ENCODE measurements at regions not wholly inside any gene's neighbourhood (a gene's known extent, or its start where the extent isn't known, plus 50 kb on each side); places are given as distances from the start of the nearest gene placed in this dataset.

DNA sequence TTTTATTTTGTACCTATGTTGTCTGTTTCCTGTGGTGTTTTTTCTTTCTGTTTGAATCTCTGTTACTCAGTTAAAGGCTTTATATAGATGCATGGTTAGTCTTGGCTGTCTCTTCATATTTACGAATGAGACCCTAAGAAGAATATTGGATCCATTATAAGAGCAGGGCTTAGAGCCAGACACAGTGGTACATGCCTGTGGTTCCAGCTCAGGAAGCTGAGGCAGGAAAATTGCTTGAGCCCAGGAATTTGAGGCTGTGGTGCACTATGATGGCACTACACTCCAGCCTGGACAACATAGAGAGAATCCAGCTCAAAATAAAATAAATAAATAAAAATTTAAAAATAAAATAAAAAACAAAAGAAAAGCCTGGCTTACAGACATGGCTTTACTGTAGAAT, 211.1 kb downstream of the SOD2 start:
- no peak for DNase-seq (ENCODE audit: low read depth, low spot score)

DNA sequence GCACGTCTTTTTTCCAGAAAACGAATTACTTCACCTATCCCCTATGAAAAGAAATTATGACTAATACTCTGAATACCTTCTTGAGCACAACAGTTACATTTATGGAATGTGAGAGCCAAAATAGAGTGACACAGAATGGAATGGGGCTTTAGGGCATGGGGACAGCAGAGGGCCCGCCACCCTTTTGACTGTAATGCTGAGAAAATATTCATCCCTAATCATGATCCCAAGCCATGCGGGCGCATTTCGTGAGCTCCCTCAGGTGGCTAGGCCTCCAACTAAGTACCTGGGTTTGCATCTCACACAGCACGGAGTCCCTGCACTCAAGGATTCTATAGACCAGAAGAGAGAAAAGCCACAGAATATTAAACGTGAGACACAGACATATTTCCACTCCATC, 212.6 kb downstream of the SOD2 start:
- DNase-seq (ENCODE audit: low read depth, low spot score), result no peak

DNA sequence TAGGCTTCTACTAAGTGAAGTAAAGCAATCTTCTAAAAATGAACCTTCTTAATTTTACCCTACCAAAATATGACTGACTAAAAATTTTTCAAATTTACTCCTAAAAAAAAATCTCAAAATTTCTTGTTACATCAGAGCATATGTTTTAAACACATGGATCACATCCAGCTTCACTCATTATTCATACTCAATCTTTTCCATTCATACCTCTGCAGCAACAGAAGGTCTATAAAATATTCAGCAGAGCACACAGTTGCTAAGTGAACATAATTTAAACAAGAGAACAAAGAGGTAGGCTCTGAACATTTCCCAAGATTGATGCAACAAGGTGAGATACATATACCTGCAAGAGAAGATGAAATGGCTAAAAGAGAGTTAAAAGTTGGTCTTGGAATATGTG, 213.9 kb downstream of the SOD2 start:
- no peak for DNase-seq (ENCODE audit: low read depth, low spot score)

DNA sequence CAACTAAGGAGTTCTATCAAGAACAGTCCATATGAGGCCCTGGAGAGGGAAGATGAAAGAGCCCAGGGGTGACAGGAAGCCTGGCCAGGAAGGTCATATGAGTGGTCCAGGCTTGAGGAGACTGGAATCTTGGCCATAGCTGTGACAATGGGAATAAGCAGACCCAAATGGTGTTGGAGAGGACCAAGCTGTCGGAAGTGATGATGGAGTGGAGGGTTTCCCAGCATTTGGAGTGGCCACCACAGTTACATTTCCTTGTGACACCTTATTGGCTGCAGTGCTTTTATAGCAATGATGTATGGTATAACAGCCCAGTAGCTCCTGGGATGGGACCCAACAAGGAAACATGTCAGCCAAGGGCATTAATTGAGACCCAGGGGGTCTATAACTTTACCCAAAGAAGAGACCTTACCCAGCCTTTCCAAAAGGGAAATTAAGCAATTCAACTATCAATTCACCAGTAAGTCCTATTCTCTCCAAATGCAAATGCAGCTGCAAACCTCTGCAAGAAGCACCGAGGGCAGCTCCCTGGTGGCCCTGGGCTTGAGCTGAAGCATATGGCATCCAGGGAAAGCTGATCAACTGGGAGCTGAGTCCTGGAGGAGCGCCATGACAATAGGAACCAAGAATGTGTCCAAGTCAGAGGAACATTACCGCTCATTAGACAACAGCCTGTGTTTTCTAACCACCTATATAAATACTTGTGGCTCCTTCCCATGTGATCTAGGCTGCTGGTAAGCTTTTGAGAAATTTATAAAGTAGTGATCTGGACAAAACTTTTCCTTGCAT, 219.4 kb downstream of the SOD2 start:
- DNase-seq (ENCODE audit: low read depth, low spot score), result no peak

DNA sequence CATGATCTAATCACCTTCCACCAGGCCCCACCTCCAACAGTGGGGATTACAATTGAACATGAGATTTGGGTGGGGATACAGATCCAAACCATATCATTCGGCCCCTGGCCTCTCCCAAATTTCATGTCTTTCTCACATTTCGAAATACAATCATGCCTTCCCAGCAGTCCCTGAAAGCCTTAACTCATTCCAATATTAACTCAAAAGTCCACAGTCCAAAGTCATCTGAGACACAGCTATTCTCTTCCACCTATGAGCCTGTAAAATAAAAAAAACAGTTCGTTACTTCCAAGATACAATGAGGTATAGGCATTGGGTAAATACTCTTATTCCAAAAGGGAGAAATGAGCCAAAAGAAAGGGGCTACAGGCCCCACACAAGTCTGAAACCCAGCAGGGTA, 222.6 kb downstream of the SOD2 start:
- DNase-seq (ENCODE audit: low read depth, low spot score), result no peak

DNA sequence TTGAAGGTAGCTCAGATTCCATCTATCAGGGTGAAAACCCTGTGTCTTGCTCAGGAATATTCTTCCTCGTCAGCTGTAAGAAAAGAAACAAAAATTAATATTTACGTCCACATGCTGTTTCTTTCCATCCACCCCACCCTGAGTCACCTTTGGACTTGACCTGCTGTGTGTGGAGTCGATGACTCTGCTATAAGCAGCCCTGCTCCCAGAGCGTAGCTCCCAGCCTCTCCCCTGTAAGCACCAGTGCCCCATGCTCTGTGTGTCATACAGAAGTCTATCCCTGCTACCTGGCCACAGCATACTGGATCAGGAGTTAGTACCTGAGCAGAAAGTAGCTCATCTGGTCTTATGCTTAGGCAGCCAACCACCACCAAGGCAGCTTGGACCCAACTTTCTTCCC, 223.6 kb downstream of the SOD2 start:
- no peak for DNase-seq (ENCODE audit: low read depth, low spot score)

DNA sequence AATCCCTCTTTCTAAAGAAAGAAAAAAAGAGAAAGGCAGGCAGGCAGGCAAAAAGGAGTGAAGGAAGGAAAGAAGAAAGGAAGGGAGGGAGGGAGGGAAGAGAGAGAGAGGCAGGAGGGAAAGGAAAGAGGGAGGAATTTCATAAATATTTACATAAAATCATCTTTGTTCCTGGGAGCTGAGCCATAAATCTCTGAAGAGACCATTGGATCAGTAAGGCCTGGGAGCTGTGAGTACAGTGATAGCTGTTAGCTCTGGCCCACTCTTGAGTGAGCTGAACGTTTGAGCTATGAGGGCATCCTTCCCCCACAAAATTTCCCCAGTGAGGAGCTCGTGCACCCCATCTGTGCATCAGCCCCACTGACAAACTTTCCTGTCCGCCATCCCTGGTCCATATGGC, 224.0 kb downstream of the SOD2 start:
- no peak for DNase-seq (ENCODE audit: low read depth, low spot score)

DNA sequence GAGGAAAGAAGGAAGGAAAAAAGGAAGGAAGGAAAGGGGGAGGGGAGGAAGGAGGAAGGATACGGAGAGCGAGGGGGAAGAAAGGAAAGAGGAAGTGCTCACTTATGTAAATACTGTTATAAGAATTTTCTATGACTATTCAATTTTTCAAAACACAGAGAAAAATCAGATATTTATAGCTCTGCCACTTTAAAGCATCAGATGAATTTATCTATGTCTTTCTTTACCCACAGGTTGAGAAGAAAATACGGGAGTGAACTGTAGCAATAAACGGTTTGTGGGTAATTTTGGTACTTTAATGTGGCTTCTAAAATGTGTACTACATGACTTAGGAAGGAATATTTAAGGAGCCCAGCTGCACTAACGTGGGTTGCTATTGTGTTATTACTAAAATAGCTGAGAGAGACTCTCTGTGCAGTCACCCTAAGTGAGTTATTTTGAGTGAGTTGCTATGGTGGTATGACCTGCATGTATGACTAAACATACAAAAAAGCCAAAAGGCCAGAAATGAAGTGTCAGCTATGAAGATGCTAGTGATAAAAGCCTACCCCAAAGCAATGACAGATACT, 225.5 kb downstream of the SOD2 start:
- no peak for DNase-seq (ENCODE audit: low read depth, low spot score)

DNA sequence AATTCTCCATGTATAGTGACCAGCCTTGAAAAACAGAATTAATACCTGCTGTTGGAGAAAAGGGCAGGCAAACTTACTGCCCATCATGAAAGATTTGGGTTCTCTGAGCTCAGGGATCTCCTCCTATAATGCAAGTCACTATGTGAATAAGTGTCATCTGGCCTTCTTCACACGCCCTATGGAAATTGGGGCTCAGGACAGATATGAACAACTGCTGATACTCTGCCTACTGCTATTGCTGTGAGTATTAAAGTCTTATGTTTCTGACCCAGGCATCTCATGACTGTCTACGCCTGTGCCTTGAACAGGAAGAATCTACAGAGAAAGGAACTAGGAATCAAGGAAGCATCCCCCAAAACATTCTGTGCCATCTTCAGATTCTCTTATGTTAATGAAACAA, 226.1 kb downstream of the SOD2 start:
- DNase-seq (ENCODE audit: low read depth, low spot score), result no peak

DNA sequence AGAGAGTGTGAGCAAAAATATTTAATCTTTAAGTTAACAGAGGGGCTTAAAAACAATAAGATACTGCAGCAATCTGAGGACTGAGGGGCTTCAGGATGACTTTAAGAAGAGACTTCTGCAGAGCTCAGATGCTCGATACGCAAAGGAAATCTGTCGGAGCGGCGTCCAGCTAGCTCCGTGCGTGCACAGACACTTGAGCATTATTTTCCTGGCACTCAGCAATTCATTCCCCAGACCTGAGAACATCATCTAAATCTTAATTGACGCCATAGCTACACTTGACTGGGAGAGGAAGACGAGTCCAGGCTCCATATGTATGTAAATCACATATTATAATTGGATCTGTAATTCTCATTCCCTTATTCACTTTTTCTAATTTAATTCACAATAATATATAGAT, 228.2 kb downstream of the SOD2 start:
- DNase-seq (ENCODE audit: low read depth, low spot score), result no peak

DNA sequence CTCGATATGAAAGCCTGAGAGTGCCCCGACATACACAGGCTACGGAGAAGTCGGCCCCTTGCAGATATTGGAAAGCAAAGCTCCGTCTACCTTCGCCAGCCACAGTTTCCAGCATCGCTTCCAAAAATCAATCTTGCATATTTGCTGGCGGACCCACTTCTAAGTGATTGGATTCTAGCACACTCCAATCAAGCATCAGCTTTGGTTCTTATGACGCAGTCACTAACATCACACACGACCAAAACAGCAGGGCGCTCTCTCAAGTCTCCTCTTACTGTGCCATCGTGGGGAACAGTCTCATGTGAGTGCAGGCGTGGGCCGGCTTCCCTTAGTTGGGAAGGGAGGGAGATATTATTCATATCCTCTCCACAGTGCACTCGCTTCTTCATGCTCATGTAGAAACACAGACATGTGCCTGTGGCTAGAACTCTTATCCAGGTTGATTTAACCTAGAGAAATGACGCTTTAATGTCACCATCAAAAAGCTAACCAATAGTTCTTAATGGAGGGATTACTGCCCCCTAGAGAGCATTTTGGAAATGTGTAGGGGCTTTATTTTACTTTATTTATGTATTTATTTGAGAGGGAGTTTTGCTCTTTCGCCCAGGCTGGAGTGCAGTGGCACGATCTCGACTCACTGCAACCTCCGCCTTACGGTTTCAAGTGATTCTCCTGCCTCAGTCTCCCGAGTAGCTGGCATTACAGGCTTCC, 229.8 kb downstream of the SOD2 start:
- DNase-seq (ENCODE audit: low read depth, low spot score), result no peak

DNA sequence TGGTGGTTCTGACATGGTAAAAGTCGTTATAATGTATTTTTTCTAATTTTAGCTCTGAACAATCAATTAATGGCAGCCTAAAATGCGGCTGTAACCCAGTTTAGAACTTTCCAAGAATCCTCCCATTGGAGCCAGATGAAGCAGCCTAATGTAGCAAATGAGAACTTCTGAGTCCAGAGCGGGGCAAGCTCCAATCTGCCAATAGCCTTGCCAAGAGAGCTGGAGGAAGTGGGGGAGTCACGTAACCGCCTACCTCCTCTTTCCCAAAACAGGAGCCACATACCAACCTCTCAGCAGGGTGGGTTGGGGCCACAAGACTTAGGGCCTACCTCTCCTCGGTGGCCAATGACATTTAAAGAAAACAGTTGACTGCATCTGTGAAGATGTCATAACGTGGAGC, 230.6 kb downstream of the SOD2 start:
- no peak for DNase-seq (ENCODE audit: low read depth, low spot score)

DNA sequence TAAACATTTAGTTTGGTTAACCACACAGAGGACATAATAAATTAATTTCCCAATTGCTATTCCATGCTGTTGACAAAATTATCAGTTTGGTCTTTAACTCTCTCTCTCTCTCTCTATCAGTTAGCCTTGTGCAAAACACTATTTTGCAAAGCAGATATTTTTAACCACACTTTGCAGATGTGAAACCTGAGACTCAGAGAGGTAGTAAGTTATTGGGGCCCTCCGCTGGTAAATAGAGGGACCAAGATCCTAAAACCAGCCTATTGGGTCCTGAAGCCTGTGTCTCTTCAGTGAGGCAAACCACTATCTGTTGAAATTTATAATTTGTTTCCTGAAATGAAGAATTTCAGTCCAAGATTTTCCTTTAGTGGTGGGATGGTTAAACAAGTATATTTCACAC, 231.0 kb downstream of the SOD2 start:
- no peak for DNase-seq (ENCODE audit: low read depth, low spot score)

DNA sequence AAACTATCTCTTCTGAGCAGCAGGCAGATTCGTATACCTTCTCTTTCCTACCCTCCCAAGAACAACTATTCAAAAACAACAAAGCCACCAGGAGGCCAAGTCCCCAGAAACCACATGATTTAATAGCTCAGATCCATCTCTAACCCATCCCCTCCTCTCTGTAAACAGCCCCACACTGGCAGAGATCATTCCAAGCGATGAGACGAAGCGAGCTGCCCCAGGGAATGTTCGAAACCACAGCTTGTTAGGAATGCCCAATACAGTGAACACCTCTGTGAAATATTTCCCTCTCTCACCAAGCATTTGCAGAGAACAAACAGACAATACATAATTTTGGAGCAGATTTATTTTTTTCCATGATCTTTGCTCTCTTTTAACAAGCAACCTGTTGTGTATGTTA, 231.8 kb downstream of the SOD2 start:
- DNase-seq (ENCODE audit: low read depth, low spot score), result no peak

DNA sequence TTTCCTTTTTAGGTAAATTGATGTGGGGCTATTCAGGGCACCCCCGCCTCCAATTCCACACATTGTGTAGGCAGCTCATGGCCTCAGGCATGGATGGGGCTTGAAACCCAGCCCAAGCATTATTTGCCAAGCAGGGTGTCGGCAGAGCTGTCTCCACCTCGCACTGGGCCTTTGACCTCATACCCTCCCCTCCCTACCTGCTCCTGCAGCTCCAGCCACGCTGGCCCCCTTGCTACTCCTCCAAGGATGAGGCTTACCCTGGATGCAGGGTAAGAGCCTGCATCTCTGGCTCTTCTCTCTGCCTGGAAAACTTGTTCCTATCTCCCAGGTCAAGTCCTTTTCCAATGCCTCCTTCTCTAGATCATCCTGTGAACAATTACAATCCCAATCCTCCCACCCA, 232.6 kb downstream of the SOD2 start:
- no peak for DNase-seq (ENCODE audit: low read depth, low spot score)

DNA sequence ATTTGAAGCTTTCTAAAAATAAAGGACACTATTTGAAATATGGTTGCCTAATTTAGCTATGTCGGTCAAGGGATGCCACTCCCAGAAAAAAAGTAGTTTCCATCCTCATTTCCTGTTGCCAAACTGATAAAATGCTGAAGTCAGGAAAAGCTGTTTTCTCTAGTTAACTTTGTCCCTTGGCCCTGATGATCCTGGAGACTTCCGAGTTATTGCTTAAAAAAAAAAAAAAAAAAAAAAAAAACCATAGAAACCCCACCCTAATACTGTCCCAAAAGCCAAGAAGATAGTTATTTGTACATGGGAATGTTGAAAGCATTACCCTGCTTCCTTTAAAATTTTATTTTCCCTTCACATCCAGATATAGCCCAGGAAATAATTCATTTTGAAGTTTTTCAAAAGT, 236.7 kb downstream of the SOD2 start:
- DNase-seq (ENCODE audit: low read depth, low spot score), result no peak

DNA sequence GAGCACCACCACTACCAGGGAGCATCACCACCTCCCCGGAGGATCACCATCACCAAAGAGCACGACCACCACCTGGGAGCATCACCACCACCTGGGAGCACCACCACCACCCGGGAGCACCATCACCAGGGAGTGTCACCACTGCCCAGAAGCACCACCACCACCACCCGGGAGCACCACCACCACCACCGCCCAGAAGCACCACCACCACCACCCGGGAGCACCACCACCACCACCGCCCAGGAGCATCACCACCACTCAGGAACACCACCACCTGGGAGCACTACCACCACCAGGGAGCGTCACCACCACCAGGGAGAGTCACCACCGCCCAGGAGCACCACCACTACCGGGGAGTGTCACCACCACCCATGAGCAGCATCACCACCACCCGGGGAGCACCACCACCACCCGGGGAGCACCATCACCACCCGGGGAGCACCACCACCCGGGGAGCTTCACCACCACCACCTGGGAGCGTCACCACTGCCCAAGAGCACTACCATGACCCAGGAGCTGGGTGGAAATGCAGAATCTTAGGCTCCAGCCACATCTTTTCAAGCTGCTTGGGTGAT, 237.3 kb downstream of the SOD2 start:
- no peak for DNase-seq (ENCODE audit: low read depth, low spot score)

DNA sequence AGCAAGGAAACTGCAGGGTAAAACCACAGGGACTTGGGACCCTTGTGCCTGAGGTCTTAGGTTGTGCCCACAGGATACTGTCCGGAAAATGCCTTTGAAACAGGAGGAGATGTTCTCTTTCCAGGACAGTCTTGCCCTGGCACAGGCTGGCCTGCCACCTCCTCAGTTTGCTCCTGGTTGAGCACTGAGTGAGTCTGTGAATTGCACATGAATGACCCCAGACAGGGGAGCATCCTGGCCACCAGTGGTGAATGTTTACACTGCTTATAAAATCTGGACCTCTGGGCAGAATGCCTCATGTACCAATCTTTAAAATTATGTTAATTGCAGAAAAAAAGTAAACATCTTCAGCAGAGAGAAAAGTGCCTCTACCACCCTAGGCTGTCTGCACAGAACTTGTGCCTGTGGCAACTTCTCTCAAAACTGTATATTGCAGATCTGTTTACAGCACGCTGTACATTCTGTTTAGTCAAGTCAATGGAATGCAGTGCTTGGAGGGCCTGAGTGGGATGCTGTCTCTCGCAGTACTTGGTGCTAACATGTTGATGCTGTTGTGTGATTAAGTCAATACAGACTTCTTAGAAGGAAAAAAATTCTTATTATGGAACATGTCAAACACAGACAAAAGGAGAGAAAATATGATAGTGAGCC, 242.1 kb downstream of the SOD2 start:
- DNase-seq (ENCODE audit: low read depth, low spot score), result no peak

DNA sequence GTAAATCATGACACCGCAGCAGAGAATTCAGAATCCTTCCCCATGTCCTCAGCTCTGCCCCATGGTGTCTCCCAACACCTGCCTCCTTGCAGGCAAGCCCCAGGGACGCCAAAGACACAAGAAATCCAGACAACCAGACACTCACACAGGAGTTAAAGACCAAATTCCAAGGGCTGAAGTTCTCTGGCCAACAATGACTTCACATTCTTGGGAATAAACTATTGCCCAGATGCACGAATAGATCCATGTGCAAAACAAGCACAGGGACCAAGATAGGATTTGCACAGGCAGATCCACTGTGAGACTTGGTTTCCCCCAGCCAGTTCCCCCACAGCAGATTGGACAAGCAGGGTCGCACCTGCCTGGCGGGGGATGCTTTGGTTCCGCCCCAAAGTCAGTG, 246.7 kb downstream of the SOD2 start:
- no peak for DNase-seq (ENCODE audit: low read depth, low spot score)

DNA sequence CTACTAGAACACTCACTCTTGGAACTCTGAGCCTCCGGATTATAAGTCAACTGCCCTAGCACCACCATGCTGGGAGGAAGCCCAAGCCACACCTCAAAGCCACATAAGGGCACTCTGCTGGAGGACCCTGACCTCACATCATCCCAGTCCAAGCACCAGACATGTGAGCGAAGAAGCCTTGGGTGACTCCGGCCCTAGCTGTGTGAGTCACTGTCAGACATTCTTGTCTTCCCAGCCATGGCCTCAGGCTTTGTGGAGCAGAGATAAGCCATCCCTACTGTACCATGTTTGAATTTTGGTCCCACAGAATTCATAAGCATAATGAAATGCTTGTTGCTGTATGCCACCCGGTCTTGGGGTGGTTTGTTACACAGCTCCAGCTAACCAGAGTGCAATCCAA, 247.7 kb downstream of the SOD2 start:
- no peak for DNase-seq (ENCODE audit: low read depth, low spot score)

DNA sequence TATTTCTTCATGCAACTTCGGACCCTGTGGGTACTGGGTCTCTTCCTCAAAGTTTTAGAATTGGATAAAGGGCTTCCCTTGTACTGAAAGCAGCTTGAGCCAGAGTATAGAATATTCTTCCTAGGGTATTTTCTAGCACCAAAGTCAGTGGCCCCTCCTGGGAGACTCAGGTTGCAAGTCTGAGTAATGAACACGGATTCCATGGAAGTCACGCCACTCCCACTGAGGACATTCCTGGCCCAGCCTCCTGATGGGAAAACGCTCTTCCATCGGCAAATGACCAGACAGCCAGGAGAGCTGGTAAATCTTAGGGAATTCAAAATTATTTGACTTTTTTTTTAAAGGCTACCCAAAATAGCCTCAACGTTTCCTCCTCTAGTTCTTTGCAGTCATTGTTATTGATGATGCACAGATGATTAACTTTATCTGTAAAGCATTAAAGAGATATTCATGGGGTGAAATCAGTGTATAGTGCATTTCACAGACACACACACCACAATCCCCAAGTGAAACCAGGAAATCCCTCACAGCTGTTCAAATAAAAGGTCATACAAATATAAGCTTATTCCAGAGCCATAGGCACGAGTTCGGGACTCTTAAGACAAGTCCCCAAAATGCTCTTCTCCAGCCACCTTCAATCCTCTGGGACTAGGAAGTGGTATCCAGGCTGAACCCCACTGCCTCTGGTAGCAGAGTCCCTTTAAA, 248.8 kb downstream of the SOD2 start:
- no peak for DNase-seq (ENCODE audit: low read depth, low spot score)

All from brain pericyte (primary cell).